ENCODE measurements at regions not wholly inside any gene's neighbourhood (a gene's known extent, or its start where the extent isn't known, plus 50 kb on each side); places are given as distances from the start of the nearest gene placed in this dataset.

DNA sequence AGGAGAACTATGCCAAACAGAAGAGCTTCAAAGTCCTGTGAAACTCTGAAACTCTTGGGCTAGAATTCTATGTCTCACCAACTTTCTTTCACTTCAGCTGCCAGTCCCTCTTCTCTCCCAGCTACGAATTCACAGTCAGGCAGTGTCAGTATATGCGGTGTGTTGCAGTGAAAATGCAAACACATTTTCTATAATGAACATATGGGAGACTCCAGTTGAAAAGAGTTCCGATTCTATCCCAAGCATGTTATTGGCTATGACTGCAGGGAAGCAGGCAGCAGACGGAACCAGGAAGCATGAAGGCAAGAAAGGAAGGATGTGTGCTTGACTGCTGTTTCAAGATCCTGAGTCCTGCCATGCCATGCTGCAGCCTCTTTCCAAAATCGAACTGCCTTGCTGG lies 515.7 kb upstream of the TLE4 start:
- Histone ChIP-seq H2AFZ (ENCODE audit: low read length) (no peak overlapping the region), H3K27me3 (ENCODE audit: control insufficient read depth, insufficient read depth, low read length) (no peaks in the 10 kb centered on the region), H3K4me2 (ENCODE audit: extremely low read depth, insufficient read depth, low read length) (no peak overlapping the region), H3K9me3 (ENCODE audit: control insufficient read depth, insufficient read depth, low read depth, low read length) (no peaks in the 10 kb centered on the region), H3K36me3 (ENCODE audit: control insufficient read depth, insufficient read depth, low read length) (no peaks in the 10 kb centered on the region), H3K4me1 (ENCODE audit: control insufficient read depth, extremely low read depth, insufficient read depth, low read length) (no peaks in the 10 kb centered on the region), H3K9ac (ENCODE audit: insufficient read depth, low read length) (no peak overlapping the region), H3K4me3 (replicated peaks in 1 of 4; ENCODE audit: control extremely low read depth in 1 of 4, insufficient read depth in 1 of 4, low read depth in 3 of 4, low read length in 4 of 4) (no peak overlapping the region), H3K79me2 (ENCODE audit: control insufficient read depth, insufficient read depth, low read length) (no peaks in the 10 kb centered on the region), H3K27ac (ENCODE audit: insufficient read depth, low read length) (no peak overlapping the region), H4K20me1 (ENCODE audit: control insufficient read depth, extremely low read depth, insufficient read depth, low read length) (no peaks in the 10 kb centered on the region)
- no peak for TF ChIP-seq EZH2 (IDR thresholded peaks at IDR 0.05; ENCODE audit: low read length, missing control alignments)
- TF ChIP-seq CTCF (conservative IDR thresholded peaks at IDR 0.05 in 1 of 2, IDR thresholded peaks at IDR 0.05 in 1 of 2; ENCODE audit: low read depth in 1 of 2, low read length in 2 of 2): no peak
- no peak for DNase-seq (ENCODE audit: low read depth in 2 of 2)

DNA sequence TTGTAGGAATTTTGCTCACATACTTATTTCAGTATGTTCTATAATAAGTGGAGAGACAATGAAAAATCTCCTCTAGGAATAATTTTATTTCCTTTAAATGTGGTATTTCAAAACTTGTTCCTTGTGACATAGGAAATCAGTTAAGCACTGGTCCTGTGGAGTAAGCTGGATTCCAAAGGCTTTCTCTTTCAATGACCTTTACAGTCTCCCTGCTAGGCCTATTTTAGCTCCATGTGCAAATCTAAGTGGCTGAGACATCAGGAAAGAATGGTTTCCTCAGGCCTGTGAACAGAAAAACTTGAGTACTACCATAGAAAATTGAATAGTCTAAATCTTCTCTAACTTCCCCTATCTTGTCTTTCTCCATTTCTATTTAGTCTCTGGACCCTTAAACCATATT lies 514.2 kb upstream of the TLE4 start:
- H3K9ac ChIP-seq (ENCODE audit: insufficient read depth, low read length): no peak overlapping the region
- H2AFZ ChIP-seq (ENCODE audit: low read length): no peak overlapping the region
- H3K4me2 ChIP-seq (ENCODE audit: extremely low read depth, insufficient read depth, low read length): no peak overlapping the region
- no peaks in the 10 kb centered on the region for H3K36me3 ChIP-seq (ENCODE audit: control insufficient read depth, insufficient read depth, low read length)
- H3K27me3 ChIP-seq (ENCODE audit: control insufficient read depth, insufficient read depth, low read length): no peaks in the 10 kb centered on the region
- H3K4me1 ChIP-seq (ENCODE audit: control insufficient read depth, extremely low read depth, insufficient read depth, low read length): no peaks in the 10 kb centered on the region
- no peak overlapping the region for H3K27ac ChIP-seq (ENCODE audit: insufficient read depth, low read length)
- no peak overlapping the region for H3K4me3 ChIP-seq (replicated peaks in 1 of 4; ENCODE audit: control extremely low read depth in 1 of 4, insufficient read depth in 1 of 4, low read depth in 3 of 4, low read length in 4 of 4)
- DNase-seq (ENCODE audit: low read depth in 2 of 2): peak; percentile 3 to 24
- TF ChIP-seq CTCF (conservative IDR thresholded peaks at IDR 0.05 in 1 of 2, IDR thresholded peaks at IDR 0.05 in 1 of 2; ENCODE audit: low read depth in 1 of 2, low read length in 2 of 2) (no peak), EZH2 (IDR thresholded peaks at IDR 0.05; ENCODE audit: low read length, missing control alignments) (no peak)
- H3K79me2 ChIP-seq (ENCODE audit: control insufficient read depth, insufficient read depth, low read length): no peaks in the 10 kb centered on the region
- no peaks in the 10 kb centered on the region for H4K20me1 ChIP-seq (ENCODE audit: control insufficient read depth, extremely low read depth, insufficient read depth, low read length)
- no peaks in the 10 kb centered on the region for H3K9me3 ChIP-seq (ENCODE audit: control insufficient read depth, insufficient read depth, low read depth, low read length)

- H2AFZ ChIP-seq (ENCODE audit: low read length): no peak overlapping the region
- no peak overlapping the region for H3K4me3 ChIP-seq (replicated peaks in 1 of 4; ENCODE audit: control extremely low read depth in 1 of 4, insufficient read depth in 1 of 4, low read depth in 3 of 4, low read length in 4 of 4)
- H3K4me1 ChIP-seq (ENCODE audit: control insufficient read depth, extremely low read depth, insufficient read depth, low read length): no peaks in the 10 kb centered on the region
- H3K79me2 ChIP-seq (ENCODE audit: control insufficient read depth, insufficient read depth, low read length): no peaks in the 10 kb centered on the region
- no peaks in the 10 kb centered on the region for H3K9me3 ChIP-seq (ENCODE audit: control insufficient read depth, insufficient read depth, low read depth, low read length)
- H3K27me3 ChIP-seq (ENCODE audit: control insufficient read depth, insufficient read depth, low read length): no peaks in the 10 kb centered on the region
- no peaks in the 10 kb centered on the region for H3K36me3 ChIP-seq (ENCODE audit: control insufficient read depth, insufficient read depth, low read length)
- no peak overlapping the region for H3K9ac ChIP-seq (ENCODE audit: insufficient read depth, low read length)
- H3K27ac ChIP-seq (ENCODE audit: insufficient read depth, low read length): no peak overlapping the region
- DNase-seq (ENCODE audit: low read depth in 2 of 2): peak in 1 of 2 donors; percentile 38
- H4K20me1 ChIP-seq (ENCODE audit: control insufficient read depth, extremely low read depth, insufficient read depth, low read length): no peaks in the 10 kb centered on the region
- H3K4me2 ChIP-seq (ENCODE audit: extremely low read depth, insufficient read depth, low read length): no peak overlapping the region
- TF ChIP-seq EZH2 (IDR thresholded peaks at IDR 0.05; ENCODE audit: low read length, missing control alignments) (no peak), CTCF (conservative IDR thresholded peaks at IDR 0.05 in 1 of 2, IDR thresholded peaks at IDR 0.05 in 1 of 2; ENCODE audit: low read depth in 1 of 2, low read length in 2 of 2) (no peak)
These were observed 511.0 kb upstream of the TLE4 start for GRCh38 chr9:79060766-79061165.
